ENCODE measurements at regions not wholly inside any gene's neighbourhood (a gene's known extent, or its start where the extent isn't known, plus 50 kb on each side); places are given as distances from the start of the nearest gene placed in this dataset.

DNA sequence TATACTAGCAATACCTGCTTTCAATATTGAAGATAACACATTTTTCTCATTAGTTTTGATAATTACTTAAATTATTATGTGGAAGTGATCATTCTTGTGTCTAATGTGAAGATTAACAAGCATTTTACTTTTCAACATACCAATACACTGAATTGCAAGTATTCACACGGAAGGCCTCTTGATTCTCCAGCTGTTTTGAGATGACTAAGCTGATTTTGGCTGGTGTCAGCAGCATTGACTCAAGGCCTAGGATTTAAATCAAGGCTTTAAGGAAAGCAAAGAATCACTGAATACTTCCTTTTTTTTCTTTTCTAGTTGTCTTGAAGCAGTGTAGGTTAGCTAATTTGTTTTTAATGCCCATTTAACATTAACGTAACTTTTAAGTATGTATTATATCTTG, 373.7 kb downstream of the SRGAP2C start:
- no peak for TF ChIP-seq EZH2 (IDR thresholded peaks at IDR 0.05; ENCODE audit: borderline replicate concordance, low read depth, low read length, poor library complexity, severe bottlenecking)
- TF ChIP-seq, protein P1, sequence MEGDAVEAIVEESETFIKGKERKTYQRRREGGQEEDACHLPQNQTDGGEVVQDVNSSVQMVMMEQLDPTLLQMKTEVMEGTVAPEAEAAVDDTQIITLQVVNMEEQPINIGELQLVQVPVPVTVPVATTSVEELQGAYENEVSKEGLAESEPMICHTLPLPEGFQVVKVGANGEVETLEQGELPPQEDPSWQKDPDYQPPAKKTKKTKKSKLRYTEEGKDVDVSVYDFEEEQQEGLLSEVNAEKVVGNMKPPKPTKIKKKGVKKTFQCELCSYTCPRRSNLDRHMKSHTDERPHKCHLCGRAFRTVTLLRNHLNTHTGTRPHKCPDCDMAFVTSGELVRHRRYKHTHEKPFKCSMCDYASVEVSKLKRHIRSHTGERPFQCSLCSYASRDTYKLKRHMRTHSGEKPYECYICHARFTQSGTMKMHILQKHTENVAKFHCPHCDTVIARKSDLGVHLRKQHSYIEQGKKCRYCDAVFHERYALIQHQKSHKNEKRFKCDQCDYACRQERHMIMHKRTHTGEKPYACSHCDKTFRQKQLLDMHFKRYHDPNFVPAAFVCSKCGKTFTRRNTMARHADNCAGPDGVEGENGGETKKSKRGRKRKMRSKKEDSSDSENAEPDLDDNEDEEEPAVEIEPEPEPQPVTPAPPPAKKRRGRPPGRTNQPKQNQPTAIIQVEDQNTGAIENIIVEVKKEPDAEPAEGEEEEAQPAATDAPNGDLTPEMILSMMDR (conservative IDR thresholded peaks at IDR 0.05; ENCODE audit: low read depth, low read length): no peak
